Neuronal stem cell (in vitro differentiated cells): ENCODE measurements at regions not wholly inside any gene's neighbourhood (a gene's known extent, or its start where the extent isn't known, plus 50 kb on each side); places are given as distances from the start of the nearest gene placed in this dataset.

ENCODE experiments used
- DNase-seq: peaks from one replicate; pipeline ENCODE4 v3.0.0-alpha.2; 2013; ENCODE audit warnings: low spot score
- H2AFZ ChIP-seq: one replicate; pipeline ENCODE4 v1.6.1; 2013; ENCODE audit warnings: mild to moderate bottlenecking, low read length, inconsistent platforms
- H2AK5ac ChIP-seq: 2 replicates; pipeline ENCODE4 v1.6.1; 2013; ENCODE audit warnings: low read depth, mild to moderate bottlenecking, inconsistent platforms, low read length, moderate library complexity, mixed read lengths
- H2BK120ac ChIP-seq: 2 replicates; pipeline ENCODE4 v1.6.1; 2013; ENCODE audit warnings: low read depth, mild to moderate bottlenecking, inconsistent platforms, low read length, moderate library complexity, mixed read lengths
- H2BK12ac ChIP-seq: one replicate; pipeline ENCODE4 v1.6.1; 2013; ENCODE audit warnings: low read length, inconsistent platforms
- H2BK15ac ChIP-seq: 2 replicates; pipeline ENCODE4 v1.6.1; 2013; ENCODE audit warnings: mild to moderate bottlenecking, low read length, inconsistent platforms, mixed read lengths
- H2BK5ac ChIP-seq: one replicate; pipeline ENCODE4 v1.6.1; 2013; ENCODE audit warnings: inconsistent platforms, mild to moderate bottlenecking, low read length, moderate library complexity
- H3K14ac ChIP-seq: one replicate; pipeline ENCODE4 v1.6.1; 2013; ENCODE audit warnings: low read length, inconsistent platforms
- H3K18ac ChIP-seq: 2 replicates; pipeline ENCODE4 v1.6.1; 2013; ENCODE audit warnings: low read length, inconsistent platforms
- H3K23ac ChIP-seq: 2 replicates; pipeline ENCODE4 v1.6.1; 2013; ENCODE audit warnings: low read depth, mild to moderate bottlenecking, mixed read lengths, low read length, inconsistent platforms; ENCODE audit not compliant: poor library complexity
- H3K27ac ChIP-seq: replicated peaks from 3 replicates; pipeline ENCODE4 v1.5.1; 2013; ENCODE audit warnings: low read length, inconsistent platforms
- H3K27me3 ChIP-seq, 3 experiments: 2 replicates each; pipeline ENCODE4 v1.6.1; 2013; ENCODE audit warnings: low read length in 3 of 3, mild to moderate bottlenecking in 2 of 3, inconsistent platforms in 1 of 3, low read depth in 1 of 3, mixed read lengths in 1 of 3, moderate library complexity in 1 of 3; ENCODE audit not compliant: control insufficient read depth in 3 of 3, insufficient read depth in 3 of 3
- H3K36me3 ChIP-seq, 2 donors: replicated peaks in 1 of 2; 2 replicates each; pipeline ENCODE4 v1.6.1; 2013; ENCODE audit warnings: low read length in 2 of 2; ENCODE audit not compliant: control insufficient read depth in 2 of 2, insufficient read depth in 2 of 2
- H3K4ac ChIP-seq: 2 replicates; pipeline ENCODE4 v1.6.1; 2013; ENCODE audit warnings: inconsistent platforms, mild to moderate bottlenecking, low read length, moderate library complexity
- H3K4me1 ChIP-seq, 2 donors: 1 replicate in 1 of 2; 2 replicates in 1 of 2; pipeline ENCODE4 v1.6.1; 2013; ENCODE audit warnings: low read length in 2 of 2, low read depth in 1 of 2; ENCODE audit not compliant: control insufficient read depth in 2 of 2, insufficient read depth in 1 of 2
- H3K4me2 ChIP-seq: one replicate; pipeline ENCODE4 v1.6.1; 2013; ENCODE audit warnings: mild to moderate bottlenecking, low read length, inconsistent platforms; ENCODE audit not compliant: insufficient read depth, poor library complexity, severe bottlenecking
- H3K4me3 ChIP-seq, 2 donors: 2 replicates each; pipeline ENCODE4 v1.5.1; 2013; ENCODE audit warnings: low read length in 2 of 2, mild to moderate bottlenecking in 2 of 2, inconsistent platforms in 1 of 2, moderate library complexity in 1 of 2
- H3K79me1 ChIP-seq: one replicate; pipeline ENCODE4 v1.6.1; 2013; ENCODE audit warnings: low read depth, mild to moderate bottlenecking, inconsistent platforms, low read length, moderate library complexity
- H3K9ac ChIP-seq: one replicate; pipeline ENCODE4 v1.6.1; 2013; ENCODE audit warnings: mild to moderate bottlenecking, low read depth, low read length, inconsistent platforms; ENCODE audit not compliant: poor library complexity
- H3K9me3 ChIP-seq, 2 donors: replicated peaks in 1 of 2; 2 replicates each; pipeline versions ENCODE3 to v1.6.1; 2013; ENCODE audit warnings: low read length in 2 of 2, mild to moderate bottlenecking in 2 of 2, inconsistent platforms in 1 of 2, low read depth in 1 of 2, mixed read lengths in 1 of 2, moderate library complexity in 1 of 2; ENCODE audit not compliant: control insufficient read depth in 2 of 2, insufficient read depth in 1 of 2
- H4K8ac ChIP-seq: one replicate; pipeline ENCODE4 v1.6.1; 2013; ENCODE audit warnings: low read depth, mild to moderate bottlenecking, inconsistent platforms, low read length, moderate library complexity
- H4K91ac ChIP-seq: one replicate; pipeline ENCODE4 v1.6.1; 2013; ENCODE audit warnings: low read length, low read depth, mild to moderate bottlenecking, inconsistent platforms; ENCODE audit not compliant: poor library complexity
- WGBS, 2 donors: extraction: QIAGEN DNeasy Blood & Tissue Kit; methylation state at CpG; one replicate each; pipeline ENCODE4 v1.1.7; 2013; ENCODE audit warnings: missing lambda C conversion rate in 2 of 2, mixed read lengths in 1 of 2; ENCODE audit not compliant: insufficient read length in 2 of 2, insufficient replicate concordance in 1 of 2; ENCODE audit errors: extremely low coverage in 2 of 2; 5-methylcytosine and 5-hydroxymethylcytosine counted together

- no peak overlapping the region for H3K4ac ChIP-seq
- no peaks in the 10 kb centered on the region for H3K79me1 ChIP-seq
- H2BK5ac ChIP-seq: no peak overlapping the region
- WGBS, 2 donors: no CpG with 5 or more reads among the region's 1 CpG
- no peak overlapping the region for H2BK15ac ChIP-seq
- H3K9ac ChIP-seq: no peak overlapping the region
- no peak overlapping the region for H4K8ac ChIP-seq
- no peak overlapping the region for H3K4me3 ChIP-seq
- no peak overlapping the region for H3K18ac ChIP-seq
- no peak overlapping the region for H2AFZ ChIP-seq
- H3K14ac ChIP-seq: no peak overlapping the region
- no peak overlapping the region for H2BK120ac ChIP-seq
- peaks cover 0 to 2% of the 10 kb centered on the region in 2 donors for H3K4me1 ChIP-seq
- H4K91ac ChIP-seq: no peak overlapping the region
- H2BK12ac ChIP-seq: no peak overlapping the region
- H2AK5ac ChIP-seq: no peak overlapping the region
- H3K23ac ChIP-seq: no peak overlapping the region
- DNase-seq: no peak
- H3K27me3 ChIP-seq: no peaks in the 10 kb centered on the region
- no peaks in the 10 kb centered on the region for H3K36me3 ChIP-seq
- no peak overlapping the region for H3K27ac ChIP-seq
- no peak overlapping the region for H3K4me2 ChIP-seq
- H3K9me3 ChIP-seq: no peaks in the 10 kb centered on the region
Observed at GRCh38 chr9:108640230-108640629, 215.6 kb downstream of the ACTL7B start.

- Histone ChIP-seq H3K27me3 (no peaks in the 10 kb centered on the region), H4K91ac (no peak overlapping the region)
Observed at GRCh38 chr9:108639696-108640095, 216.1 kb downstream of the ACTL7B start.

DNA sequence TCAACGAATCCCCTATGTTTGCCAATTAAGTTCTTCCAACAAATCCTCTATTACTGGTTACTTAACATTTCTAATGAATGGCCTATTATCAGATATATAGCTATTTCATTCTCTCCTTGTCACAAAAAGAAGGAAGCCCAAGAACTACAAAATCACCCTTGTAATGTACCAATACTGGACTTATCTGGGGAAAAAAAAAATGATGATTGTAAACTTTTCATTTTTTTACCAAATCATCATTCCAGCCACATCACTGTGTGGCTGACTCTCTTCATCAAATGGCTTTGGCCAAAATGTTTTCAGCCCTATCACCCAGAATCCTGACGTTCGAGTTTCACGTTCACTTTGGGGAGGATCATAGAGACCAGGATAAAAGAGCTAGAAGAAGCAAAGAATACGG lies 216.7 kb downstream of the ACTL7B start:
- peaks cover 0 to 2% of the 10 kb centered on the region in 2 donors for H3K4me1 ChIP-seq
- no peak overlapping the region for H3K18ac ChIP-seq
- no peak overlapping the region for H2BK5ac ChIP-seq
- H3K79me1 ChIP-seq: no peaks in the 10 kb centered on the region
- no peaks in the 10 kb centered on the region for H3K36me3 ChIP-seq
- no peak overlapping the region for H3K9ac ChIP-seq
- no peak overlapping the region for H2AK5ac ChIP-seq
- H4K91ac ChIP-seq: no peak overlapping the region
- no peak overlapping the region for H3K4me3 ChIP-seq
- H2BK120ac ChIP-seq: no peak overlapping the region
- no peak overlapping the region for H3K23ac ChIP-seq
- H4K8ac ChIP-seq: no peak overlapping the region
- no peak overlapping the region for H2AFZ ChIP-seq
- no peak for DNase-seq
- WGBS, 2 donors: no CpG with 5 or more reads among the region's 5 CpGs
- no peak overlapping the region for H3K27ac ChIP-seq
- H3K14ac ChIP-seq: no peak overlapping the region
- H3K9me3 ChIP-seq: no peaks in the 10 kb centered on the region
- no peak overlapping the region for H3K4me2 ChIP-seq
- no peak overlapping the region for H3K4ac ChIP-seq
- no peak overlapping the region for H2BK12ac ChIP-seq
- no peak overlapping the region for H2BK15ac ChIP-seq
- no peaks in the 10 kb centered on the region for H3K27me3 ChIP-seq

More at GRCh38 chr9:108639696-108640095, 216.1 kb downstream of the ACTL7B start:
- H3K4ac ChIP-seq: no peak overlapping the region
- no peak overlapping the region for H2AFZ ChIP-seq
- no peak overlapping the region for H3K23ac ChIP-seq
- no peak overlapping the region for H3K14ac ChIP-seq
- no peak overlapping the region for H4K8ac ChIP-seq
- H3K4me2 ChIP-seq: no peak overlapping the region
- no peaks in the 10 kb centered on the region for H3K36me3 ChIP-seq
- H3K9me3 ChIP-seq: no peaks in the 10 kb centered on the region
- peaks cover 0 to 2% of the 10 kb centered on the region in 2 donors for H3K4me1 ChIP-seq
- H3K4me3 ChIP-seq: no peak overlapping the region
- H3K9ac ChIP-seq: no peak overlapping the region
- H2BK15ac ChIP-seq: no peak overlapping the region
- no CpG with 5 or more reads among the region's 3 CpGs for WGBS, 2 donors
- no peak overlapping the region for H2BK120ac ChIP-seq
- no peaks in the 10 kb centered on the region for H3K79me1 ChIP-seq
- DNase-seq: no peak
- no peak overlapping the region for H3K18ac ChIP-seq
- H2AK5ac ChIP-seq: no peak overlapping the region
- H2BK12ac ChIP-seq: no peak overlapping the region
- H2BK5ac ChIP-seq: no peak overlapping the region
- no peak overlapping the region for H3K27ac ChIP-seq

- Histone ChIP-seq H2BK120ac (no peak overlapping the region), H4K8ac (no peak overlapping the region), H3K23ac (no peak overlapping the region), H3K4me1 (peaks cover 0 to 2% of the 10 kb centered on the region in 2 donors), H3K4me2 (no peak overlapping the region), H3K4ac (no peak overlapping the region), H3K36me3 (no peaks in the 10 kb centered on the region), H3K9me3 (no peaks in the 10 kb centered on the region), H3K14ac (no peak overlapping the region), H2BK5ac (no peak overlapping the region), H2AK5ac (no peak overlapping the region), H3K9ac (no peak overlapping the region), H3K27me3 (no peaks in the 10 kb centered on the region), H3K27ac (peak overlapping the region; percentile 43), H2BK12ac (no peak overlapping the region), H3K4me3 (no peak overlapping the region), H2BK15ac (no peak overlapping the region), H4K91ac (no peak overlapping the region), H3K79me1 (no peaks in the 10 kb centered on the region), H3K18ac (no peak overlapping the region), H2AFZ (peak overlapping the region; percentile 3)
- WGBS, 2 donors: no CpG with 5 or more reads among the region's 6 CpGs
- peak; percentile 11 for DNase-seq
Observed at GRCh38 chr9:108637340-108637739, 218.4 kb downstream of the ACTL7B start.
